LHCN-M2 (cell line): ENCODE measurements at regions not wholly inside any gene's neighbourhood (a gene's known extent, or its start where the extent isn't known, plus 50 kb on each side); places are given as distances from the start of the nearest gene placed in this dataset.
"Not testable (repeated sequence)": the region's sequence is repeated elsewhere in the genome, so short reads cannot be mapped to it uniquely, and the experiment has no call there.

ENCODE experiments used
- DNase-seq: peaks from one replicate; pipeline ENCODE4 v3.0.0-alpha.2; 2012; ENCODE audit warnings: low read depth

DNA sequence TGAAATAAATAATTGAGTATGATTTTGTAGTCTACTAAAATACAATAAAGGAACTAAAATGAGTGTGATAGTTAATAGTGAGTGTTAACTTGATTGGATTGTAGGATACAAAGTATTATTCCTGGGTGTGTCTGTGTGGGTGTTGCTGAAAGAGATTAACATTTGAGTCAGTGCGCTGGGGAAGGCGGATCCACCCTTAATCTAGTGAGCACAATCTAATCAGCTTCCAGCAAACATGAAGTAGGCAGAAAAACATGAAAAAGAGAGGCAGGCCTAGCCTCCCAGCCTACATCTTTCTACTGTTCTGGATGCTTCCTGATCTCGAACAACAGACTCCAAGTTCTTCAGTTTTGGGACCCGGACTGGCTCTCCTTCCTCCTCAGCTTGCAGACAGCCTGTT is 1716.6 kb downstream of the MRPL39 start:
- no peak for DNase-seq

DNA sequence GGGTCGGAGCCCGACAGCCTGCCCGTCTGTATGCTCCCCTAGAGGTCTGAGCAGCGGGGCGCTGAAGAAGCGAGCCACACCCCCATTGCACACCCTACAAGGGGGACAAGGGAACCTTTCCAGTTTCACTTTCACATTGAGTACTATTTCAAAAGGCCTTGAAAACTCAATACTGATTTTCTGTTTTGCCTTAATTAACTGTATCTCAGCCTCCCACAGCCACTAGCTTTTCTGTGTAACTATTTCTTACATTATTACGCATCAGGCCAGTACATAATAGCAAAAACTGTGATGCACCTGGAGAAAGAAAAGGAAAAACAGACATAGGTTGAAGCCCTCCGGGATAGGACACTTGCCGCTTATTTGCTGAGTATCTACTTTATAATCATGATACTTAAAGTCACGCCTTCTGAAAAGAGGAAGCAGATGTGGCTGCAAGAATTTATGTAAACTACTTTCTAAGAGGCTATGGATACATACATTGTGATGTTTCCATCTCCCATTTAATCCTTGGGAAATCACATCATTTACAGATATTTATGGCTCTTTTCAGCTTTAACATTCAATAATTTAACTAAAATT is 1719.5 kb downstream of the MRPL39 start:
- no peak for DNase-seq

DNA sequence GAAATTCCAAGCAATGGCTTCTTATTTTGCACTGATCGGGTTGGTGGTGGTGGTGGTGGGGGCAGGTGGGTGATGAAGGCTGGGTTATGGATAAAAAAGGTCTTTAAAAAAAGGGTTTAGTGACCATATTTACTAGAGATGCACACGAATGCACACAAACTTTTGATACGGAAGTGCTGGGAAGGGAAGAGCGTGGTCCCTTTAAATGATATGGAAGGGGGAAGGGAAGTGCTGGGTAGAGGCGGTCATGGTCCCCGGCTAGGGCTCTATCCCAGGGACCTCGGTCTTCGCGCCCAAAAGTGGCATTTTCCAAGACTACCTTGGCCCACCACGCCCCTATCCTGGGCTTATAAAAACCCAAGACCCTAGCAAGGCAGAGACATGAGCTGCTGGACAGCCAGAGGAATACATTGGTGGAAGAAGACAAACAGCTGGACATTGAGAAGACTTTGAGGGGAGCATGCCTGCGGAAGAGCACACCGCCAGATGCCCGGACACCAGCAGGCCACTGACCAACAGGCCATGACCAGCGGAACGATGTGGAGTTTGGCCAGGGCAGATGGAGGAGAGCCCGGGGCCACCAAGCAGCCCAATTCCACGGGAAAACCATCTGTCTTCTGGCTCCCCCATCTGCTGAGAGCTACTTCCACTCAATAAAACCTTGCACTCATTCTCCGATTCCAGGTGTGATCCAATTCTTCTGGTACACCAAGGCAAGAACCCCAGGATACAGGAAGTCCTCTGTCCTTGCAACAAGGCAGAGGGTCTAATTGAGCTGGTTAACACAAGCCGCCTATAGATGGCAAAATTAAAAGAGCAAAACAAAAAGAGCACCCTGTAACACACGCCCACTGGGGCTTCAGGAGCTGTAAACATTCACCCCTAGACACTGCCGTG is 1720.2 kb downstream of the MRPL39 start:
- no peak for DNase-seq

DNA sequence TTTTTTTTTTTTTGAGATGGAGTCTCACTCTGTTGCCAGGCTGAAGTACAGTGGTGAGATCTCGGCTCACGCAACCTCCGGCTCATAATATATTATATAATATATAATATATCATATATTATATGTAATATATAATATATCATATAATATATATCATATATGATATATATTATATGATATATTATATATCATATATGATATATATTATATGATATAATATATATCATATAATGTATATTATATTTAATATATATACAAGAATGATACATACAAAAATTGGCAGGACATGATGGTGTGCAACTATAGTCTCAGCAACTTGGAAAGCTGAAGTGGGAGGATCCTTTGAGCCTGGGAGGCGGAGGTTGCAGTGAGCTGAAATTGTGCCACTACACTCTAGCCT is 1725.5 kb downstream of the MRPL39 start:
- no peak for DNase-seq

DNA sequence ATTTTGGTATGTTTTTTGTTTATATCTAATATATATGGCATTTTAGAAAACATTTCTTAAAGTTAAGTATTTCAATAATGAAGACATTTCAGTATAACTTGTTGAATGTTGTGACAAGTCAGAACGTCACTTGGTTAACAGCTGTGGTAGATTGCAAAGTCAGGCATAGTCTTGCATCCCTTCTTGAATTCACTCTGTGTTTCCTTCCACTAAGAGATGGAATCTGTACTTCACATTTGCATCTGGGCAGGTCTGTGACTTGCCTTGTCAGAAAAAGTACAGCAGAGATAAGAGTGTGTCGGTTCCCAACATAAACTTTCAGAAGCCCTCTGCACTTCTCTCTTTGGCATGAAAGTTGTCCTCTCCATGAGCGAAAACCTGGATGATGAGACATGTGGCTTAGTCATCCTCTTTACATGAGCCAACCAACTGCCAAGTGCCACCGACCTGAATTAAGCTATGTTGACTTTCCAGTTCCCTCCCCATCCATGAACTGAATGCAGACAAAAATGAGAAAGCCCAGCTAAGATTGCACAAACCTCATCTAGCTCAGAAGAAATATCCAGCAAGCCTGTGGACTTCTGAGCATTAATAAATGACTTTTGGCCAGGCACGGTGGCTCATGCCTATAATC is 1730.2 kb downstream of the MRPL39 start:
- DNase-seq, result no peak

DNA sequence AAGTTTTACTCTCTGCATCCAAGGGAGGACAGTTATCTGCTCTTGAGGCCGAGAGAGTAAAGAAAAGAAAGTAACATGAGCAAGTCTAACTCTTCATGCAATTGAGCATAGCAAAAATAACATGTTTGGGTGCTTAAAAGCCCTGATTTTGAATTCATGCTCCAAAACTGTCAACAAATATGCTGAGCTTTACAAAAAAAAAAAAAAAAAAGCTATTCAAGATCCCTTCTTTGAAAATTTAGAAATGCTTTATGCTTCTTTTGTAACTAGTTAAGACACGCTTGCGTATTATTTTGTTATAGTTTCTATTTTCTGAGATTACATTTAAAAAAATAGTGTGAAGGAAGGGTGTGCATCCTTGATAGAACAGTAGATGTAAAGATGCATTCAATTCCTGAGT is 1733.0 kb downstream of the MRPL39 start:
- DNase-seq, result no peak

DNA sequence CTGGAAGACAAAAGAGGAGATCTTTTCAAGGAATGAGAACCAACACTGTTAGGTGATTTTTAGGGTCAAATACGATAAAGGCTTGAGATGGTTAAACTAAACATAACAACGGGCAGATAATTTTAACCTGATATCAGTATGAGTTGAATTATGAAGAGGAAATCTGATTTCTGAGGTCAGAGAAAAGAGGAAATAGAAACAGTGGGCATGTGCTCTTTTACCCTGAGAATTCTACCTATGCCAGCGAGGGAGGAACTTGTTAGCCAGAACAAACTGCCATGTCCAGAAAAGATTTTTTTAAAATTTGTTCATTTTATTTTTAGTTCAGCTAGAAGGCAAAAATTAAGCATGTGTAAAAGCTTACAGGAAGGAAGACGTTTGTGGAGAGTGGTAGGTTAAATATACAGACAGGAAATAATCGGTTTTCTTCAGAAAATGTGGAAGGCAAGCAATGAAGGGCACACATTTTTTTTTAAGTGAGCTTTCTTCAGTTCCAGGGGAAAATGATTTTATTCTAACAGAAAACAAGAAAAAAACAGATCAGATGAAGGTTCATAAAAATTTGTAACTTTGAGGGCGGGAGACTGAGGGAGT is 1745.3 kb downstream of the MRPL39 start:
- DNase-seq, result no peak

DNA sequence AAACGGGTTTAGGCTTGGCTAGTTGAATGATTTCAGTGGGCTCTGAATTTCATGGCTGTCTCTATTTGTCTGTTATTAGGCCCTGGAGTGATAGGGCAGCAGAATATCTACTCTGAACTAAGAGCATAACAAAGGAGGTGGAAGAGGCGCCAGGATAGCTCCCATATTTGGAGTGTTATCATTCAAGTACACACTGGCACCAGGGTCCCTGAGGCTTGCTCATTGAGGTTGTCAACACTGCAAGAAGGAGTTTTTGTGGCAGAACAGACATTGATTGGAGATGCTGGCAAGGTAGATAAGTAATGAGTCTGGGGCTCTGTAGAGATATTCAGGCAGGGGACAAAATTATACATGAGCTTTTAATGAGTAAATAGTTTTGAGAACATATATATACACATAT is 1748.4 kb downstream of the MRPL39 start:
- DNase-seq, result no peak

DNA sequence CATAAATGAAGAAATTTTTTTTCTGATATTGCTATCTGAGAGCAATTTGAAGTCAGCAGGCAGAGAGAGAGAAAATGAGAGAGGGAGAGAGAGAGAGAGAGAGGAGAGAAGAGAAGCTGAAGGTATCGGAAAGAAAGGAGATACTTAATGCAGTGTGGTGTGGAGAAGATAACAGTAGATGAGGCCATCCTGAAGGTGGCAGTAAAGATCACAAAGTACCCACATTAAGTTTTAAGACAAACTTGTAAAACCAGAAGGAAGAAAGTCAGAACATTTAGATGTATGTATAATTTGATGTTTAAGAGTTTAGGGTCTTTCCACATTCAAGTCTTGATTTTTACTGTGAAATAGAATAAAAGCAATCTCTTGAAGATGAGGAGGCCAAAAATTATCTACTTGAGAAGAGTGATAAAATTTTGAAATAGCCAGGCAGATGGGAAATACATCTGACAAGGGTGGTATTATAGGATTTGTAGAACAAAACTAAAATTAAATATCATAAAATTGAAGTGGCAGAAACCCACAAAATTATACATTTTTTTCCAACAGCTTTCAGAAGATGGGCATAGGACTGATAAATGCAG is 1753.4 kb downstream of the MRPL39 start:
- DNase-seq, result no peak

DNA sequence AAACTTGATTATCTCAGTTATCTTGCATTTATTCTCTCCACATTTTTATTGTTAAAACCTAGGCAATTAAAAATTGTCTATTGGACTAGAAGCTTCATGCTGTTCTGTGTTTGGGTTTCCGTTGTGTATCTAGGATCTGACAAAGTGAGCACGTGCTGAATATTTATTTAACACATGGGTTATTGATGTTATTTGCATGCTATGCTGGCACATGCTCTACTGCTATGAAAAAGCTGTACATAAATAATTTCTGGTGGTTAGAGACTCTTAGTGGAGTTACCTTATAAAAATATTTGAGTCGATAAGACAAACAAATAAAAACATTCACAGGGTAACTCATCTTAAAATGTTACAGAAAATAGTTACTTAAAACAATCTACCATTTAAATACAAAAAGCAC is 1769.7 kb downstream of the MRPL39 start:
- DNase-seq, result no peak

DNA sequence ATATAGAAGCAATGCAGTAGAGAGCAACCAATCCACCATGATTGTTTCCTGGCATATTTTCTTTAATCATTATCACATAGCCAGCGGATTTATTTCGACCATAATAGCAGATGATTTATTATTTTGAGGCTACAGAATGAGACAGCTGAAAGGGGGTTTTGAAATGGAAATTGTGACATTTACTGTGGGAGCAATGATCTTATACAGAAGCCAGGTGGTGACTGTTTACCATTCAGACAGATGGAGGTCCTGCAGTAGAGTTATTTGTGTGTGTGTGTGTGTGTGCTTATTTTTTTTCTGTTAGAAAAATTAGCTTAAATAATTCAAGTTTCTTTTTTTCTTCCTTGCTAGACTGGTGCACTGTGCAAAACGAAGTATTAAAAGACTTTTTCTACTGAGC is 1784.5 kb downstream of the MRPL39 start:
- DNase-seq, result no peak

DNA sequence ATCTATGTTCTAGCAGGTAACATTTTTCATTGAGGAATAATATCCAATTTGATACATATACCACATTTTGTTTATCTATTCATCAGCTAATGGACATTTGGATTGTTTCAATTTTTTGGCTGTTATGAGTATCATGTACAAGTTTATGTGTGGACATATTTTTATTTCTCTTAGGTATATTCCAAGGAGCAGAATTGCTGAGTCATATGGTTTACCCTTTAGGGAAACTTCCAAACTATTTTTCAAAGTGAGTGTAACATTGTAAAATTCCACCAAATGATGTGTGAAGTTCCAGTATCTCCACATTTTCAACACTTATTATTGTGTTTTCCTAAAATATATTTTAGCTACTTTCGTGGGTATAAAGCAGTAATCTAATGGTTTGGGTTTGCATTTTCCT is 1789.9 kb downstream of the MRPL39 start:
- no peak for DNase-seq

DNA sequence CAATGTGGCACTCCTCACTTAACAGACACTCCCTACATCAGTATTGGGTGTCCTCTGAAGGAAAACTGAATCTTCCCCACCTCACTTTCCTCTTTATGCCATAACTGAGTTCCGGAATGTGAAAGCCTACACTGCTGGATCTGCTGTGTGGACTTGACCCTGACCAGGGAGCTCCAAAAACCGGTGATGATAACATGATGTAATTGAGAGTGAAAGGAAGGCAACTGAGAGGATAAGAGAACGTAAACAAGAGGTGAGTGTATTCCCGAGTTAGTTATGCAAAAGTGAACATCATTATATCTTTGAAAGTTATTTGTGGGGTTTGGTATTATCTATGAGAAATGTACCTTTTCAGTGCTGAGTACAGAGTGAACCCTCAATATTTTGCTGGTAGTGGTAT is 1794.8 kb downstream of the MRPL39 start:
- no peak for DNase-seq

DNA sequence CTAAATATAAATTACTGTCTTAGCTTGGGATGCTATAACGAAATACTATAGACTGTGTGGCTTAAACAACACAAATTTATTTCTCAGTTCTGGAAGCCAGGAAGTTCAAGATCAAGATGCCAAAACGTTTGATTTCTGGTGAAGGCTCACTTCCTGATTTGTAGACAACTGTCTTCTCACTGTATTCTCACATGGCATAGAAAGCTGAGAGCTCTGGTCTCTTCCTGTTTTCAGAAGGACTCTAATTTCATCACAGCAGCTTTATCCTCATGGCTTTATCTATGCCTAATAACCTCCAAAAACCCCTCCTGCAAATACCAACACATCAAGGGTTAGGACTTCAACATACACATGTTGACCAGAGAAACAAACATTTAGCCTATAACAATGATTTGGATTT is 1795.5 kb downstream of the MRPL39 start:
- no peak for DNase-seq

DNA sequence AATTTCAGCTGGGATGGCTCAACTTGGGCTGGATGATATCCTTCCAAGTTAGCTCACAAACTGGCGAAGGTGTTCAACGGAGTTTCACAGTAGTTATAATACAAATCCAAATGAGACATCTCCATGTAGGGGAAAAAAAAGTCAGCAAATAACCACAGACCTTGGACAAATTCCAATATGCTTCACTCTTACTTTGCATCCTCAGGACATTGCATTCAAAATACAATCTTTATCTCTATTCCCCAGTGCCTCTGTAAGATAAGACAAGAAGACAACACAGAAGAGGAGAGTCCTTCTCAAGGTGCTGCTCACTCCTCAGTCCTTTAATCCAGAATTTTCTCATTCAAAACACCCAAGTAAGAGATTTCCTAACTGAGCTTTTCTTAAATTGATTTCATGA is 1797.7 kb downstream of the MRPL39 start:
- DNase-seq, result no peak

DNA sequence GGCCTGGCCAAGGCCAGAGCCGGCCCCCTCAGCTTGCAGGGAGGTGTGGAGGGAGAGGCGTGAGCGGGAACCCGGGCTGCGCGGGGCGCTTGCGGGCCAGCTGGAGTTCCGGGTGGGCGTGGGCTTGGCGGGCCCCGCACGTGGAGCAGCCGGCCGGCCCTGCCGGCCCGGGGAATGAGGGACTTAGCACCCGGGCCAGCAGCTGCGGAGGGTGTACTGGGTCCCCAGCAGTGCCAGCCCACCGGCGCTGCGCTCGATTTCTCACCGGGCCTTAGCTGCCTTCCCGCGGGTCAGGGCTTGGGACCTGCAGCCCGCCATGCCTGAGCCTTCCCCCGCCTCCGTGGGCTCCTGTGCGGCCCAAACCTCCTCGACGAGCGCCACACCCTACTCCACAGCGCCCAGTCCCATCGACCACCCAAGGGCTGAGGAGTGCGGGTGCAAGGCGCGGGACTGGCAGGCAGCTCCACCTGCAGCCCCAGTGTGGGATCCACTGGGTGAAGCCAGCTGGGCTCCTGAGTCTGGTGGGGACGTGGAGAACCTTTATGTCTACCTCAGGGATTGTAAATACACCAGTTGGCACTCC is 1800.2 kb downstream of the MRPL39 start:
- DNase-seq, result not testable (repeated sequence)

DNA sequence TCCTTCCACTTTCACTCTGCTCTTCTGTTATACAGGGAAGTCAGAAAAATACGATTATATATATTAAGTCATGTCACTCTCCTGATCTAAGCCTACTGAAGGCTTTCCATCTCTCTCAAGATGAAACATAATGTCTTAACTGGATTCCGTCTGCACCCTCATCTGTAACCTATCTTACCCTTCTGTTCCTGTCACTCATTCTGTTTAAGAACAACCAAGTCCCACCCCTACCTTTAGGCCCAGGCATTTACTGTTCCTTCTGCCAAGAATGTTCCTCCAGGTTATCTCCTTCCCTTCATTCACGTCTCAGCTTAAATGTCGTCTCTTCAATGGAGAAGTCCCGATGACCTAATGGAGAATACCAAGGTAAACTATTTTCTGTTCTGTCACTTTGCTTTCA is 1802.4 kb downstream of the MRPL39 start:
- no peak for DNase-seq

DNA sequence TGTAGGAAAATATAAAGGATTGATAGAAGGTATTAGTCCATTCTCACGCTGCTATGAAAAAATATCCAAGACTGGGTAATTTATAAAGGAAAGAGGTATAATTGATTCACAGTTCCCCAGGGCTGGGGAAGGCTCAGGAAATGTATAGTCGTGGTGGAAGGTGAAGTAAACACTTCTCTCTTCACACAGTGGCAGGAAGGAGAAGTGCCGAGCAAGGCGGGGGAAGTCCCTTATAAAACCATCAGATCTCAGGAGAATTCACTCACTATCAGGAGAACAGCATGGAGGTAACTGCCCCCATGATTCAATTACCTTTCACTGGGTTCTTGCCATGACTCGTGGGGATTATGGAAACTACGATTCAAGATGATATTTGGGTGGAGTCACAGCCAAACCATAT is 1806.0 kb downstream of the MRPL39 start:
- DNase-seq, result no peak

DNA sequence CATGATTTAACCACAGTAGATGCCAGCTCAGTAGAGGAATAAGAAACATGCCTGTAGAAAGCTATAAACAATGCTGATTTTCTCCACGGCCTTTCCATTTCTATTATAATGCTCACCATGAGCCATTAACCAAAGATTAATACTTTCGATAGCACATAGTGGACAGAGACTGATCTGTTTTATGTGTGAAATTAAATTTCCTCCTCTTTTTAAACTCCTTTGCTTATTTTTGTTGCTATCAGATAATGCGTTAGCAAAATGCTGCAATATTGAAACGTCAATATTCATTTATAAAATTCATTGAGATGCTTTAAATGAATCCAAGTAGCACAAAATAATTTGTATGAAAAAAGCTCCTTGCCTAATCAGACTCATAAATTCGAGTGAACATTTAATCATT is 1807.9 kb downstream of the MRPL39 start:
- DNase-seq, result no peak

DNA sequence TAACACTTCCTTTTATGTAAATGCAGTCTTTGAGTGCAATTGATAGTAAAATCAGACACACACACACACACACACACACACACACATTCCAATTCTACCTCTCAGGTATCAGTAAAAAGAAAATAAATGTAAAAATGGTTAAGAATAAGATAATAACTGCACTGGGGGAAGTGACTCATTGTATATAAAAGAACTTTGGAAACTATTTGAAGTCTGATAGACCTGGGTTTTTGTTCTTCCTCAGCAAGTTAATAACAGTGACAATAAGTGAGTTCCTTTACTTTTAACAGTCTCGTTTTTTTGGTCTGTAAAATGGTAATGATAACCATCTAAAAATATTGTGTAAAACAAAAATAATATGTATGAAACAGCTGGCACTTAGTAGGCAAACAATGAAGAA is 1815.0 kb downstream of the MRPL39 start:
- DNase-seq, result no peak

DNA sequence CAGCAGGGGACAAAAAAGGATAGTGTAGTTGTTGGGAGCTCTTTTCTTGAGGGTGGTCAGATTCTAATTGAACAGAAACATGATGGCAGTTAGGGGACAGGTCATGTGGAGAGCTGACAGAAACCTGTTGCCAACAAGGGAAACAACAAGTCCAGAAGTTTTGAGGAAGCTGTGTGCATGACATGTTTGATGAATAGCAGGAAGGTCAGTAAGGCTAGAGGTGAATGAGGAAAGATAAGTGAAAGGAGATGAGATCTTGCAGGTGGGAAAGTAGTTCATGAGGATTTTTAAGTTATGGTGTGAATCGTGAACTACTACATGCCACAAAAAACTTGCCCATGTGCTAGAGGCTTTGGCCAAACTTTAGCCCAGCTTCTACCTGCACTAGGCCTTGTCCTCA is 1817.4 kb downstream of the MRPL39 start:
- DNase-seq, result no peak

DNA sequence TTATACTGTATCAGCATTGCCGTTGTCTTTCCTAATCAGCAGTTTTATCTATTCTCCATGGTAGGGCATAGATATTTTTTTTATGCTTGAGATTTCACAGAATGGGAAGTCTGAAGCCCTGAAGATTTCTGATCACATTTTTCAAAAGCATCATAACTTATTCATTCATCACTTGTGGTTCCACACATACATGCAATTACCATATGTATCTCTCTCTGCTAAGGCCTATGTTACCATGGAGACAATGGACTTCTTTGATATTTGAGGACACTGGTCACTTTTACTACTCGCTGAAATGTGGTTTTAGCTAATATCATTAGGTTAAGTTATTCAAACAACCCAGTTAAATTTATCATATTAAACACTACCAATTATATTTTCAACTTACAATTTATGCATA is 1827.0 kb downstream of the MRPL39 start:
- DNase-seq, result no peak
